Putamen (tissue), 1 donor: ENCODE measurements at regions not wholly inside any gene's neighbourhood (a gene's known extent, or its start where the extent isn't known, plus 50 kb on each side); places are given as distances from the start of the nearest gene placed in this dataset.
"Not testable (repeated sequence)": the region's sequence is repeated elsewhere in the genome, so short reads cannot be mapped to it uniquely, and the experiment has no call there.

Source experiments
- DNase-seq: peaks from one replicate; pipeline ENCODE4 v3.0.0-alpha.2; 2016; ENCODE audit warnings: low spot score

DNA sequence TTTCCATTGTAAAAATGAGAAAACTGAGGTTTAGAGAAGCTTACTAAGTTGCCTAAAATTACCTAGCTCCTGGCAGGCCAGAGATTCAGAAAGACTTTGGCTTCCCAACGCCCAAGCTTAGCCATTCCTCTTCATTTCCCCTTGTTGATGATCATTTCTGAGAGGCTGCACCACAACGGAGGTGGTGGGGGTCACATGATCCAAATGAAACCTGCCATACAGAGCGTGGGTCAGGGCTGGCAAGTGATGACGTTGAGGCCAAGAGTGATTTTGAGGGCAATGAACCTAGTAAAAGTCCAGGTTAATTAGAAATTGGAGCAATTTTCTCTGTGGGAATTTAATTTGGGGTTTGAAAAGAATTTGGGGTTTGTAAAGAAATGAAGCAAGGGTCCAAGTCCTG, 109.9 kb downstream of the TMEM182 start:
- DNase-seq = no peak

DNA sequence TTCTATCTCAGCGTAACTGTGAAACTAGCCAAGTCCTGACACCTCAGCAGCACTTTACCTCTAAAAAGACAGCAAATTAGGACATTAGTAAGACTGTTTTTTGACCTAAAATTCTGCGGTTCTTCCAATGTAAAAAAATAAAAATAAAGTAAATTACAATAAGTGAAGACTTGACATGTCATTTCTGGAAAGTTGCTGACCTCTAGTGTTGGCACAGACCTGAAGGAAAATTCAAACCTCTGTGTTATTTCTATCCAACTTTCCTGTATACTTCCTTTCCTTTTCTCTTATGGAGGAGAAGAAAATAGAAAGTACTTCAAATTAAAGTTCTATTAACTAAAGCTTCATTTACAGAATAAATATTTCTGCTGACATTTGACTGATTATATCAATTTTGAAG, 110.6 kb downstream of the TMEM182 start:
- no peak for DNase-seq

DNA sequence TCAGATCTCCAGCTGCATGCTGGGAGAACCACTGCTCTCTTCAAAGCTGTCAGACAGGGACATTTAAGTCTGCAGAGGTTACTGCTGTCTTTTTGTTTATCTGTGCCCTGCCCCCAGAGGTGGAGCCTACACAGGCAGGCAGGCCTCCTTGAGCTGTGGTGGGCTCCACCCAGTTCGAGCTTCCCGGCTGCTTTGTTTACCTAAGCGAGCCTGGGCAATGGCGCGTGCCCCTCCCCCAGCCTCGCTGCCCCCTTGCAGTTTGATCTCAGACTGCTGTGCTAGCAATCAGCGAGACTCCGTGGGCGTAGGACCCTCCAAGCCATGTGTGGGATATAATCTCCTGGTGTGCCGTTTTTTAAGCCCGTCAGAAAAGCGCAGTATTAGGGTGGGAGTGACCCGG, 117.7 kb downstream of the TMEM182 start:
- DNase-seq = not testable (repeated sequence)

DNA sequence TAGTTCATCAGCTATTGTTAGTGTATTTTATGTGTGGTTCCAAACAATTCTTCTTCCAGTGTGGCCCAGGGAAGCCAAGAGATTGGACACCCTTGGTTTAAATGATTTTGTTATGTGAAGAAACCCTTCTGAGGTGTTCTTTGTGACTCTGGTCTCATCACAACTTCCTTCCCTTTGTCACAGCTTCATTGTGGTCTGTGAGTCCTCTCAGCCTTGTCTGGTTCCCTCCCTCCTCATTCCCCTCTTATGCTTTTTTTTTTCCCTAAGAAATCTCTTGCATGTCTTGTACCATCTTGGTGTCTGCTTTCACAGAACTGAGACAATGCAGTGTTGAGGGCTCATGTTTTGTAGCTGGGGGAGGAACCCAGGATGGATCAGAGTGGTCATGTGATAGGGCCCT, 118.9 kb downstream of the TMEM182 start:
- no peak for DNase-seq

DNA sequence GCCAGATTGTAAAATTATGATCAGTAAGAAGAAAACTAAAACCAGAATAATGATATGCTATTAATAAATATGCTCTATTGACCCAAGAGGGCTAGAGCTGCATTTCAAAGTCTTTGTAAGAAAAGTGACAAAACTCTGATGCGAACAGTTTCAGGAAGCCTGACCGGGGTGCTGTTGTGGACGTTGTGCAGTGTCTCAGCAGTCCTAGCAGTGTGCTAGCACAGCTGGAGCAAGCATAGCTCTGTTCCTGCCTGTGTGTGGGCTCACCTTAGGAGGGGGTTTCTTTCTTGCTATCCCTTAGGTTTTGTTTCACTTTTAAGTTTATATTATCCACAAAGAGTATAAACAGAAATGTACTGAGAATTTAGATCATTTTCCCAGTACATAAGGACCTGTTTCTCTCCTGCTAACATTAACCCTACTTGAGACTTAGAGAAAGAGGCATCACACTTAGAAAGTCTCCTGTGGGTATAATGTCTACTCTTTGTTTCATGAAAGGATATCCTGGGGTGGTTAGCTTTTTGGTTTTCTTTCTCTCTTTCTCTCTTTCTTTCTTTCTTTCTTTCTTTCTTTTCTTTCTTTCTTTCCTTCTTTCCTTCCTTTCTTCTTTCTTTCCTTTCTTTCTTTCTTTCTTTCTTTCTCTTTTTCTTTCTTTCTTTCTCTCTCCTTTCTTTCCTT, 124.5 kb downstream of the TMEM182 start:
- DNase-seq = no peak

DNA sequence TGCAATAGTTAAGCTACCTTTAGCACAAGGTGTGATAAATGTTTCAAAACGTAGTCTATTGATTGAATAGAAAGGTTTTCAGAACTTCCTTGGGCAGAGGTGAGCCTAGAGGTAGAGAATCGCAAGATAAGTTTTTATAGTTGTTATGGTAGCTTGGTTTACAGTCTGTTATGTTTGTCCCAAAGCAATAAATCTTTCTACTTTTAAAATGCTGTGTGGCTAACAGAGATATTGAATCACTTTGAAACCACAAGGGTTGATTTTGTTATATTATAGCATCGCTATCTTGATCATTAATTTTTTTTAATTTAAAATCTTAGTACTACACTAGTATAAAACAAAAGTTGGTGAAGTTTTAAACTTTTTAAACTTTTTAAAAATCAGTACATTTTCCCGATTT, 126.7 kb downstream of the TMEM182 start:
- DNase-seq = no peak

DNA sequence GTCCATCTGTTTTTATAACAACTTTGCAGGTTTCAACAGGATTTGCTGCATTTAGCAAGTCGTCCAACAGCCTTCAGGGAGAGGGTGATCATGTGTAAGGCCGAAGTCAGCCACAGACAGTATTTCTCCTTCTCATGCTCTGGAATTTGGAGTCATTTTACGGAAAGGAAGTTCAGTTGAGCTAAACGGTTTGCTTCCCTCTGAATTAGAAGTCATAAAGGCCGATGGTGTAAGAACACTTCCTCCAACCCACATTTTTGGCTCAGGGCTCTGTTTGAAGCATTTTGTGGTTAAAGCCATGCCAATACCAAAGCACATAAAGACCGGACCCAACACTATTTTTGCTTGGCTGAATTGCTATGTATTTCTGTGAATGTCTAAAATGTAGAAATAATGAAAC, 129.5 kb downstream of the TMEM182 start:
- DNase-seq = no peak

DNA sequence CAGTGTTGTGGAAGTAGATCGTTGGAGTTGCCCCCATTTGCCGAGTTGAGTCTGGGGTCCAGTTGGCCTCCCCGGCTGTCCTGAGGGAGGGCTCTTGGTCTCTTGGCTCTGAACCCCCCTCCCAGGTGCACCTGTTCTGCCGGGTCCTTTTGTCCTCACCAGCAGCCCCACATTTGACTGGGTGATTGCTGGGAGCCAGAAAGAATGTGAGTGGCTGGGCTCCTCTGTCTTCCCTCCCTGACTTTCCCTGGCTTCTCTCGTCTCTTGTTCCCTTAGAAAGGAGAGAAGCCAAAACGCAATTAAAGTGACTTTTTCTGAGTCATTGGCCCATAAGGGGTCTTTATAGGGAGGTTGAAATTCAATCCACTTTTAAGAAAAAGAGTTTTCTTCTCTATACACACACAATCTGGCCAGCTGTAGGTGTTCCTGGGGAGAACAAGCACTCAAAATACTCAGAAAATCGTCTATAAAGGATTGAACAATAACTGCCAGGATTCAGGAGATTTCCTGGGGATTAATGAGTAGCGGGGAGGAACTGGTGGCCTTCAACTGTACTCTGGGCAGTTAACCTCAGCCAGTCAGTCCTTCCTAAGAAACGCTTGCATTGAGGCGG, 131.0 kb downstream of the TMEM182 start:
- no peak for DNase-seq

DNA sequence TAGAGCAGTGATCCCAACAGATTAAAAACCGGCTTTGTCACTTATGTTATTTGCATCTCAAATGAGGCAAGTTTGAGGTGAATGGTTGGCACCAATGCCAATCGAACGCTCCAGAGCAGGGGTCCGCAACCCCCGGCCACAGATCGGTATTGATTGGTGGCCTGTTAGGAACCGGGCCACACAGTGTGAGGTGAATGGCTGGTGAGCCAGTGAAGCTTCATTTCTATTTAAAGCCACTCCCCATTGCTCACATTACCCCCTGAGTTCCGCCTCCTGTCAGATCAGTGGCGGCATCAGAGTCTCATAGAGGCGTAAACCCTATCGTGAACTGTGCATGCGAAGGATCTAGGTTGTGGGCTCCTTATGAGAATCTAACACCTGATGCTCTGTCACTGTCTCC, 132.0 kb downstream of the TMEM182 start:
- DNase-seq = no peak

DNA sequence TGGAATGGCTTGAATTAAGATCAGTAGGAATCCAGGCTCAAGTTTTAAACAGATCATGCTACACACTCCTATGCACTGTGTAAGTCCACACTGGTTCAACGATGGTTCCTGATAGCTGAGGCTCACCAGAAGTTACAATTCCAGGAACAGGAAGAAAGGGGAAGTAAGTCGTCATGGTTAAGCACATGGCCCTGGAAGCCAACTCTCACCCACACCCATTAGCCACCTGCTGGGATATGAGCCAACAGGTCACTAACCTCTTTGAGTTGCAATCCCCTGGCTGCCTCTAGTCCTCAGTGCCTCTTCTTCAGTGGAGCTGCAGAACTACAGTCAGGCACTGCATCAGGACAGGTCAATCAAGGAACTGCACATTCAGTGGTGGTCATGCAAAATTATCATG, 133.5 kb downstream of the TMEM182 start:
- no peak for DNase-seq

DNA sequence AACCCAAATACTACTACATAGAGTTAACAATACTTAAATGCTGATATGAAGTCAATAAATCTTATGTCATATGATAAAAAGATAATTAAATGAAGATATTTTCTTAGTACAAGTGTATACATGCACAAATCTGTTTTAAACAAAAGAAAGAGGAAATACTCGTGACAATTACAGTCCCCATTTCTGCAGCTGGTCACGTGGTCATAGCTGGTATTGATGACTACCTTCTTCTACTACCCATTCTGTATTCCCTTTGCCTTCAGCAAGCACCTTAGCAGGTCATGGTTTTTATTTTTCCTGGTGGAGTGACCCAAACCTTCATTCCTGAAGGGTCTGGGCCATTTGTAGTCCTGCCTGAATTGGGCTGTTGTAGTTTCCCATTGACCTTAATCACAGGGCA, 147.4 kb downstream of the TMEM182 start:
- DNase-seq = not testable (repeated sequence)

DNA sequence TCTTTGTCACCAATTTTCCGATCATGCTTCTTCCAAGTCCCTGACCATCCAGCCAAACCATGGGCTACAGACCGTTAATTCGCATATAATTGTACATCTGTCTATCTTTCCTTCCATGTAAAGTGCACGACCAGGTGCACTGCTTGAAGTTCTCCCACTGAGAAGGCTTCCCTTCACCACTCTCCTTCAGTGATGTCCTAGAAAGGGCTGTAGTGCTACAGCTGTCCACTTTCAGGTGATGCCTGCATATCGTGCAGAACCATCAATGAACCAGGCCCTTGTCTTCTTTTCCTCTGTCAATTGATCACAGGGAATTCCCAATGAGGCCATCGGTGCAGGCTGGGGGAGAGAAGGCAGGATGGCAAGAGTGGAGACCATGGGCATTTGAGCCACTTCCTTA, 148.9 kb downstream of the TMEM182 start:
- no peak for DNase-seq

DNA sequence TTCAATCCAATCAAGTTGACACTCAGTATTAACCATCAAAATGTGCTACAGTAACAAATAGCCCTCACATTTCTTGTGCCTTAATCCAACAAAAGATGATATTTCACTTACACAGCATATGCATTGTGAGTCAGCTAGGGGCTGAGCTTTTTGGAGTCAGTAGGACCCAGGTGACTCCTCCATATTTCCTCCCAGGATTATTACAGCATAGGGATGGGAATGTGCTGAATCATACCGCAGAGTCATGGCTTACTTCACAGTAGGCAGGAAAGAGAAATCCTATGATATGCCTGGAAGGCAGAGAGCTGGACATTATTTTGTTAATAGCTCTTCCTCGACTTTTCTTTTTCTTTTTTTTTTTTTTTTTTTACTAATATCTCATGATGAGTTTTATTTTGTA, 153.3 kb downstream of the TMEM182 start:
- no peak for DNase-seq

DNA sequence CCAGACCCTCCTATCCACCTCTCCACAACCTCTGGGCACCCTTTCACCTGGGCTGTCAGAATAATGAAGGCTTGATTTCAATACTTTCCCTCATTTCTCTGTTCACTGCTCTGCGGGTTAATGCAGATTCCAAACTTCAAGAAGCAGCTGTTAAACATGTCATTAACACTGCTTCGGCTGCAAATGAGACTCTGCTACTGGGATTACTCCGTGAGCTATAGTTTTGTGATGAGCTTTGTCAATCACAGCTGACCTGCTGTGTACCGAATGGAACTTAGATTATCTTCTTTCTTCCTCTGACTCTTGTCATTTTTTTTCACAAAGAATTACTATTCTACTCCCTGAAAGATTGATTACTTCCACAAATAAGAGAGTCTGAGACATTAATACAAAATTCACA, 160.5 kb downstream of the TMEM182 start:
- DNase-seq = no peak

DNA sequence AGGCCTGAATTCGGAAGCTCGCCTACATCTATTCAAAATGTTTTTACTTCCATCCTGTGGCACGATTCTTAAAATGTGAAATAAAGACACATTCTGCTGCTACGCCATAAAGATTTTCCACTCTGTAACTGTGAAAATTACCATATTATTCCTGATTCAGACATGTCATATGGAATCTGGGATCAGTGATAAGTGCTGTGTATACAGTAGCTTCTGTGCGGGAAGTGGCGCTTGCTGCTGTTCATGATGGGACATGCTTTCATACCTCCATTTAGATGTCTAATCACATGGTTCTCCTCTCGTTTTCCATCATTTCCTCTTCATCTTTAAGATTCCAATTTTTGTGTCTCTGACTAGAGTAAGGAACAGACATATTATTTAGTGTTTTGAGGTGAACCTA, 163.2 kb downstream of the TMEM182 start:
- DNase-seq = no peak

DNA sequence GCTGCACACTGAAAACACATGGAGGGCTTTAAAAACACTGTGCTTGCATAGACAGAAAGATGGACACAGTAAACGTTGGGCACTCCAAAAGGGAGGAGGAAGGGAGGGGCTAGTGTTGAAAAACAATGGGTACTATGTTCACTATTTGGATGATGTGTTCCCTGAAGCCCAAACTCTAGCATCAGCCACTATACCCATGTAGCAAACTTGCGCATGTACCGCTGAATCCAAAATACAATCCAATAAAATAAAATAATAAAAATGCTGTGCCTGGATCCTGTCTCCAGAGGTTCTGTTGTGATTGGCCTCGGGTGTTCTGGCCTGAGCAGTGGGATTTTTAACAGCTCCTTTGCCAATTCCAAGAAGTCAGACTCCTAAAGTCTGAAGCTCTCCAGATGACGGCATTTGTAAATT, 166.0 kb downstream of the TMEM182 start:
- no peak for DNase-seq

DNA sequence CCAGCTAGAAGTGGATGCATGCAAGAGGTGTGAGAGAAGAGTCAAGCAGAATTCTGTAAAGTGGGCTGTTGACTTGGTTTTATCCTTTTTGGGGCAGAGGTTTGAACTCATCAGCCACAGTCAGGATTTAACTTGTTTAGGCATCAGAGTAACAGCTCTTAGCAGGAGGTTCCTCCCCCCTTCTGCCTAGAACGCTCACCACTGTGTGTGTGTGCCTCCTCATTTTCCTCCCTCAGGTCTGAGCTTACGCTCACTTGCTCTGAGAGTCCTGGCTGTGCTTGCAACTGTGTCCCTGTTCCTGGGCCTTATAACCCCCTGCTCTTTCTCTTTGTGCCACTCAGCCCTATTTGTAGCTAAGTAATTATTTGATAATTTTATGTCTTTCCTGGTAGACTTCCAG, 167.9 kb downstream of the TMEM182 start:
- no peak for DNase-seq

DNA sequence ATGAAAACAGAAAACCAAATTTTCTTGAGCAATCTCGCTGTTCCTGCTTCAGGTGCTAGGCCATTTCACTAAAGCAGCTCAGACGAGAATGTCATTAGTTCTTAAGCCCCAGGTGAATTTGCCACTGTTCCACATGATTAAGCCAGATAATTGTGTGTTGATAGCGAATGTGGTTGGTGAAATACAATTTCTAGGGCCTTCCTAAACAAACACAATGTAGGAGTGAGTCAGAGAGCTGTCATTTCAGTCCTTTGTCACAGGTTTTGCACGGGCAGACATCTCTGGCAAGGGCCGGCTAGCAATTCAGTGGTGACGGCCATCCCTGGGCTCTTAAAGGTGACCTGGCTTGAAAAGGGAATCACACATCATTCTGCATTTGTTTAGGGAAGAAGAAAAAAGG, 170.7 kb downstream of the TMEM182 start:
- no peak for DNase-seq

DNA sequence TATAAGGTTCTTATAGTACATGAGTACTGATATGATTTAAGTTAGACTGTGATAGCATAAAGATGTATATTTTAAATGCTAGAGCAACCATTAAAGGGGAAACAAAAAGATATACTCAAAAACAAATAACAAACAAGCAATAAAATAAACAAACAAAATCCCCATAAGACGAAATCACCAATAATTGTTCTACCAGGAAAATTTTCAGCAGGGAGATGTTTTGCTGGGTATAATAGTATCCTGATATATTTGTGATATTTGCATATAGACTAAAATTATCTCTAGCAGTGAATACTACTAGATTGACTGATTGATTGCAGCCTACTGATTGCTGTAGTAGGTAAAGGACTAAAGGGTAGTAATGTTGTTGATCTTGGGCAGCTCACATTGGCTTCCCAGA, 177.4 kb downstream of the TMEM182 start:
- DNase-seq = no peak

DNA sequence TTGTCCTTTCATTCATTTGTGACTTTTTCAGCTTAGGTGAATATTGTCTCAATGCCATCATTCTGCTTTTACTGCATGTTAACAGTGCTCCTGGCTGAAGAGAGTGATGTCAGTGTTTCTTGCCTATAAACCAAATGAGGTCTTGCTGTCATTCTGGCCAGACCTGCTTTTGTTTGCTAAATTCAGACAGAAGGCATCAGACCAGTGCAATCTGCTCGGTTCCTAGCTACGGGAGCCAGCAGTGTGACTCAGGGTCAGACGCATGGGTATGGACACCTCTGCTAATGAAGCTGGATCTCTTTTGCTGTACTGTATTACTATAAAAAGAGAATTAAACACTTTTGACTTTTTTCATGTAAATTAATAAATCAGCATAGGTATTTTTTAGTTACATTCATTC, 178.9 kb downstream of the TMEM182 start:
- no peak for DNase-seq

DNA sequence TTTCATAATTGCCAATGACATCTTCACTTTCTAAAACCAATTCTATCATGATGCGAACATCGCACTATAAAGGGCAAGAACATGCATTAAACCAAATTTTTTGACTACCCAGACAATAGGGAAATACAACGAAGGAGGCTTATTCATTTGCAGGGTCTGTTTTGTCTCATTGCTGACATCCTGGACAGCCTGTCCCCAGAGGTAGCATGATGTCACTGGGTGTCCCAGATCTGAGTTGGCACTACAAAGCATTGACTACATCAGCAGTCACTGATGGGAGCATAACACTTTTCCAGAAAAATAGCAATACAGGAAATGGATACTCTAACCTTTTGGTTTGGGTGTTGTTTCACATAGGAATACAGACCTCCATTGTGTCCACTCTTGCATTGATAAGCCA, 180.3 kb downstream of the TMEM182 start:
- DNase-seq = no peak

DNA sequence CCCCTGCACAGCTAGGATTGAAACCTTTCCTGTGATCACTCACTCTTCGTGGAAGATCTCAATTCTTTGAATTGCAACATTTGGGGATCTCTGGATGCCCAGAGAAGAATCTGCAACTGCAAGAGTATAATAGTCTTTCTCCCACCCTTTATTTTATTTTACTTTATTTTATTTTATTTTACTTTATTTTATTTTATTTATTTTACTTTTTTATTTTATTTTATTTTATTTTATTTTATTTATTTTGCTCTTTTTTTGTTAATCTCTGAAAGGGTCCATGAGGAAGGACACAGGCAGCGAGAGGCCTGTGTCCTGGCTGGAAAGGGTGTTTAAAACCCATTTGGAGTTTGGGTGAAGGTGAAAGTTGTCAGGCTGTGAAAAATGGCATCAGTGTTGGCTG, 181.4 kb downstream of the TMEM182 start:
- DNase-seq = no peak

DNA sequence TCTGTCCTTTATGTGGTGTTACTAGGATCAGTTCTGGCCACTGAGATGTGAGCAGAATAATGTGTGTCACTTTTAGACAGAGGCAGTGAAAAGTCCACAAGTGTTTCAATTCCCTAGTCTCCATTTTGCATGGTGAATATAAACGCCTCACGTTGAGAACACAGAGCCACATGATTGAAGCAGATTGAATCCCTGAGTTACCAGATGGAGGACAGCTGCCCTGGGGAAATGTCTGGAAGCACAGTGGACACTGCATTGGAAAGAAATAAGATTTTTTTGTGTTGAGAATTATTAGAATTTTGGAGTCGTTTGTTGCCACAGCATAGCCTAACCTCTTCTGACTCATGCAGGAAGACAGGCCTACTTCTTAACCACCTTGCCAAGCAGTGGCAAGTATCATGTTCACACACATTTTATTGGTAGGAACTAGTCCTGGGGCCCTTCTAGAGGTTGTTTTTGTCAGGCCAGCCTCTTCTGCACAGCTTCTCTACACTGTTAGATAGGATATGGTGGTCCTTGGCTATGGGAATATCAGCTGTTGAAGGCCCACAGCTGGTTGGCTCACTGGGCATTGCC, 188.6 kb downstream of the TMEM182 start:
- DNase-seq = no peak

DNA sequence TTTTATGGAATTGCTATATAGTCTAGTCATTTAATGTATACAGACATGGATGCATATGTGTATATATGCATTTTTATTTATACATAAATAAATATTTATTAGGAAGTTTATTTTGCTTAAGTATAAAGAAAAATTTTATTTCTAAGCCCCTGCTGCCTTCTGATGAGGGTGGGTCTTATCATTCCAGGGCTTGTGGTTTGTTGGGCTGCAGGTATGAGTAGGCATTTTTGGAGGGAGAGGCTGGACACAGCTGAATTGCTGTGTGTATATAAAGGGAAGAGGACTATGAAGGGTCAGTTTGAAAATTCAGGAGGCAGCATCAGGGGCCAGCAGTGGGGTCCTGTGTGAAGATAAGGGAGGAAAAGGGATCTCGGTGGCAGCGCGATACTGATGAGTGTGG, 189.4 kb downstream of the TMEM182 start:
- no peak for DNase-seq
